ENCODE measurements at regions not wholly inside any gene's neighbourhood (a gene's known extent, or its start where the extent isn't known, plus 50 kb on each side); places are given as distances from the start of the nearest gene placed in this dataset.
"Not testable (repeated sequence)": the region's sequence is repeated elsewhere in the genome, so short reads cannot be mapped to it uniquely, and the experiment has no call there.

- no peak for FAIRE-seq
- no peak for DNase-seq (ENCODE audit: low spot score in 2 of 2)
These were observed 117.2 kb upstream of the MED14 start for GRCh38 chrX:40852586-40852985.

- FAIRE-seq (no peak), DNase-seq (ENCODE audit: low spot score in 2 of 2) (no peak)
These were observed 117.9 kb upstream of the MED14 start for GRCh38 chrX:40853004-40853815.

GRCh38 chrX:40853816-40854123 is 118.4 kb upstream of the MED14 start:
- FAIRE-seq, result no peak
- DNase-seq (ENCODE audit: low spot score in 2 of 2), result no peak

- no peak for FAIRE-seq
- DNase-seq (ENCODE audit: low spot score in 2 of 2), result no peak
These were observed 118.9 kb upstream of the MED14 start for GRCh38 chrX:40854242-40854641.

- DNase-seq (ENCODE audit: low spot score in 2 of 2), result no peak
- no peak for FAIRE-seq
These were observed 120.1 kb upstream of the MED14 start for GRCh38 chrX:40855411-40855810.

GRCh38 chrX:40855932-40856515 is 120.7 kb upstream of the MED14 start:
- no peak for FAIRE-seq
- no peak for DNase-seq (ENCODE audit: low spot score in 2 of 2)

GRCh38 chrX:40861952-40862554 is 126.7 kb upstream of the MED14 start:
- not testable (repeated sequence) for DNase-seq (ENCODE audit: low spot score in 2 of 2); FAIRE-seq

GRCh38 chrX:40863260-40863659 is 127.9 kb upstream of the MED14 start:
- DNase-seq (ENCODE audit: low spot score in 2 of 2); FAIRE-seq: not testable (repeated sequence)

- no peak for DNase-seq (ENCODE audit: low spot score in 2 of 2)
- no peak for FAIRE-seq
These were observed 128.3 kb upstream of the MED14 start for GRCh38 chrX:40863671-40864070.

- DNase-seq (ENCODE audit: low spot score in 2 of 2) (no peak), FAIRE-seq (no peak)
These were observed 129.6 kb upstream of the MED14 start for GRCh38 chrX:40864972-40865371.

- FAIRE-seq, result no peak
These were observed 131.6 kb upstream of the MED14 start for GRCh38 chrX:40866893-40867292.

GRCh38 chrX:40867352-40867751 is 132.0 kb upstream of the MED14 start:
- DNase-seq (ENCODE audit: low spot score in 2 of 2) (peak in 1 of 2 donors; percentile 12), FAIRE-seq (no peak)

More at GRCh38 chrX:40866893-40867292, 131.6 kb upstream of the MED14 start:
- no peak for DNase-seq (ENCODE audit: low spot score in 2 of 2)

GRCh38 chrX:40868868-40869267 is 133.5 kb upstream of the MED14 start:
- DNase-seq (ENCODE audit: low spot score in 2 of 2), result no peak
- FAIRE-seq, result no peak

GRCh38 chrX:40870982-40871381 is 135.6 kb upstream of the MED14 start:
- not testable (repeated sequence) for FAIRE-seq; DNase-seq (ENCODE audit: low spot score in 2 of 2)

- no peak for FAIRE-seq
- no peak for DNase-seq (ENCODE audit: low spot score in 2 of 2)
These were observed 136.2 kb upstream of the MED14 start for GRCh38 chrX:40871385-40872082.

- DNase-seq (ENCODE audit: low spot score in 2 of 2) (no peak), FAIRE-seq (no peak)
These were observed 137.0 kb upstream of the MED14 start for GRCh38 chrX:40872351-40872750.

- no peak for DNase-seq (ENCODE audit: low spot score in 2 of 2)
- FAIRE-seq, result no peak
These were observed 140.1 kb upstream of the MED14 start for GRCh38 chrX:40875476-40875875.

GRCh38 chrX:40877887-40878286 is 142.5 kb upstream of the MED14 start:
- peak; percentile 21 for FAIRE-seq

GRCh38 chrX:40878766-40879165 is 143.4 kb upstream of the MED14 start:
- no peak for DNase-seq (ENCODE audit: low spot score in 2 of 2)

More at GRCh38 chrX:40877887-40878286, 142.5 kb upstream of the MED14 start:
- no peak for DNase-seq (ENCODE audit: low spot score in 2 of 2)

GRCh38 chrX:40879172-40879571 is 143.8 kb upstream of the MED14 start:
- not testable (repeated sequence) for DNase-seq (ENCODE audit: low spot score in 2 of 2); FAIRE-seq

More at GRCh38 chrX:40878766-40879165, 143.4 kb upstream of the MED14 start:
- FAIRE-seq, result no peak

GRCh38 chrX:40880712-40881111 is 145.4 kb upstream of the MED14 start:
- FAIRE-seq, result no peak
- DNase-seq (ENCODE audit: low spot score in 2 of 2), result no peak

Measured in frontal cortex (tissue), 3 donors.